ENCODE measurements at regions not wholly inside any gene's neighbourhood (a gene's known extent, or its start where the extent isn't known, plus 50 kb on each side); places are given as distances from the start of the nearest gene placed in this dataset.
A peak's percentile ranks its signal among the peaks of the same experiment; 100 is the strongest.

DNA sequence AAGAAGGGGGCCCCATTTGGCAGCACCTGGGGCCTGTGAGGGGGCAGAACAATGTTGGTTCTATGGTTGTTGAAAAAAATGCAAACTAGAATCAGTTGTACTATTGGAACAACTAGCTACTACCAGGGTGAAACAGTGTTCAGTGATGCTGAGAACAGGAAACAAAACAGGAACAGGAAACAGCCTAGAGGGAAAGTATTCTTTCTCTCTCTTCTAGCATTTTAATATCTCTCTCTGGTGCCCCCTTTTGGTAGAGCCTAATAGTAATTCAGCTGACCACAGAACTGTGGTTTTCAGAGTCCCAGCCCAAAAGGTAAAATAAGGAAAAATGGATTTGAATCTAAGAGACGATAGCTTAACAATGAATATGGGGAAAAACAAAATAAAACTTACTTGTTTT is 138.0 kb upstream of the KCNN2 start:
- DNase-seq (ENCODE audit: extremely low spot score): no peak
- TF ChIP-seq, protein P1, sequence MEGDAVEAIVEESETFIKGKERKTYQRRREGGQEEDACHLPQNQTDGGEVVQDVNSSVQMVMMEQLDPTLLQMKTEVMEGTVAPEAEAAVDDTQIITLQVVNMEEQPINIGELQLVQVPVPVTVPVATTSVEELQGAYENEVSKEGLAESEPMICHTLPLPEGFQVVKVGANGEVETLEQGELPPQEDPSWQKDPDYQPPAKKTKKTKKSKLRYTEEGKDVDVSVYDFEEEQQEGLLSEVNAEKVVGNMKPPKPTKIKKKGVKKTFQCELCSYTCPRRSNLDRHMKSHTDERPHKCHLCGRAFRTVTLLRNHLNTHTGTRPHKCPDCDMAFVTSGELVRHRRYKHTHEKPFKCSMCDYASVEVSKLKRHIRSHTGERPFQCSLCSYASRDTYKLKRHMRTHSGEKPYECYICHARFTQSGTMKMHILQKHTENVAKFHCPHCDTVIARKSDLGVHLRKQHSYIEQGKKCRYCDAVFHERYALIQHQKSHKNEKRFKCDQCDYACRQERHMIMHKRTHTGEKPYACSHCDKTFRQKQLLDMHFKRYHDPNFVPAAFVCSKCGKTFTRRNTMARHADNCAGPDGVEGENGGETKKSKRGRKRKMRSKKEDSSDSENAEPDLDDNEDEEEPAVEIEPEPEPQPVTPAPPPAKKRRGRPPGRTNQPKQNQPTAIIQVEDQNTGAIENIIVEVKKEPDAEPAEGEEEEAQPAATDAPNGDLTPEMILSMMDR (IDR thresholded peaks at IDR 0.05; ENCODE audit: control extremely low read depth, extremely low read depth, low read depth, missing control alignments): peak; percentile 36
- ChIA-PET POLR2A (no interaction called here), CTCF (interaction anchor here (0.7 to 2.0 kb wide), 6 partner anchors 10 to 32 kb away, joined by 3 to 5 read pairs (median 3); no protein-coding TSS in a partner anchor)

DNA sequence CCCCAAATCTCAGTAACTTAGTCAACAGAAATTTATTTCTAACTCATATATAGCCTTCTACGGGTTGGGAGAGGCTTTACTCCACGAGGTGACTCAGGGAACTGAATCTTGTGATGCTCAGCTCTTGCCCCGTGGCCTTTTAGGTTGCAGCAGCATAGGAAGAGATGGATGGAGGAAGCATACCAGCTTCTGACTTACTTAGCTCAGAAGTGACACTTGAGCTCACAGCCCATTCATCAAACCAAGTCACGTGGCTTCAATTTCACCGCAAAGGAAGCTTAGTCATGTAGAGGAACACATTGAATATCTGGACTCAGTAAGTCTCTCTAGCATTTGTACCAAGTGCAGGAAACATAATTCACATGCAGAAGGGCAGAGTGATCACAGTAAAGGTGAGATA is 124.1 kb upstream of the KCNN2 start:
- POLR2A ChIA-PET: no interaction called here
- CTCF ChIA-PET: interaction anchor here (1.2 kb wide), 1 partner anchor 15 kb away, joined by 3 read pairs; no protein-coding TSS in a partner anchor
- TF ChIP-seq, protein P1 (IDR thresholded peaks at IDR 0.05; ENCODE audit: control extremely low read depth, extremely low read depth, low read depth, missing control alignments): no peak
- DNase-seq (ENCODE audit: extremely low spot score): no peak

DNA sequence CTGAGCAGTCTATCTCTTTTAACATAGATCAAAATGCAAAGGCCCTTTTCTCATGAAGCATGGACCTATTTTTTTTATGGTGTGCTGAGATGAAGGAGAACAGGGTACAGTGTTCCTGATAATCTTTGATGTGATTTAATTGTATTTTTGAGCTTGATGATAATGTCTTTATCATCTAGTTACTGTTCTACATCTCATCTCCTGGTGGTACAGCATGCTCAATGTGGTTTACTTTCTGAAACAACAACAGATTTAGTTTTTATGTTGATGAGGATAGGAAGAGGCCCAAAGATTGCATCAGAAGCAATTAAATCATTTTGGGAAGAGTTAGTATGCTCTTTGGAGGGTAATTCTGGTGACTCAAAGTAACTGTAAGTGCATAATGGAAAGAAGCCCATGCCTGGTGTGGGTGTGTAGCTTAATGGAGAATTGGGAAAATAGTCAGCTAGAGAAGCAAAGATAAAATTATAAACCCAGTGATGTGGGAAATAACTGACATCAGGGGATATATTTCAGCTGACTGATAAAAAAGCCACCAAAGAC is 123.0 kb upstream of the KCNN2 start:
- CTCF ChIA-PET: interaction anchor here (1.3 to 1.4 kb wide), 2 partner anchors 13 to 18 kb away, joined by 3 read pairs; no protein-coding TSS in a partner anchor
- POLR2A ChIA-PET: no interaction called here
- no peak for DNase-seq (ENCODE audit: extremely low spot score)

DNA sequence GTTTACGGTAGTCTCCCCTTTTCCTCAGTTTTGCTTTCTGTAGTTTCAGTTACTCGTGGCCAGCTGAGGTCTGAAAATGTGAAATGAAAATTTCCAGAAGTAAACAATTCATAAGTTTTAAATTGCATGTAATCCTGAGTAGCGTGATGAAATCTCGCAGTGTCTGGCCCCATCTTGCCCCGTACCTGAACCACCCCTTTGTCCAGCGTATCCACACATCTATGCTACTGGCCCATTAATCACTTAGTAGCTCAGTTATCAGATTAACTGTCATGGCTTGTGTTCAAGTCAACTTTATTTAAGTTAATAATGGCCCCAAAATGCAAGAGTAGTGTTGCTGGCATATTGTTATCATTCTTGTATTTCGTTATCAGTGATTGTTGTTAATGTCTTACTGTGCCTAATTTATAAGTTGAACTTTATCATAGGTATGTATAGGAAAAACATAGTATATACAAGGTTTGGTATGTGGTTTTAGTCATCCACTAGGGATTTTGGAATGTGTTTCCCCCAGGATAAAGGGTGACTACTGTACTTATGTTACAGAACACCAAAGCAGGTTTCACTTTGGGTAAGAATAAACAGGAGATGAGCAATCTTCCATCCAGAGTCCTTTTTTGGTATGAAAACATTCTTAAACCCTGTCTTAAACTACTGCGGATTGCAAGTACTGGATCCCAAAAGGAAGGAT is 118.4 kb upstream of the KCNN2 start:
- CTCF ChIA-PET: no interaction called here
- POLR2A ChIA-PET: no interaction called here
- TF ChIP-seq, protein P1 (IDR thresholded peaks at IDR 0.05; ENCODE audit: control extremely low read depth, extremely low read depth, low read depth, missing control alignments): no peak
- no peak for DNase-seq (ENCODE audit: extremely low spot score)

More for the DNA sequence above, 123.0 kb upstream of the KCNN2 start:
- TF ChIP-seq, protein P1 (IDR thresholded peaks at IDR 0.05; ENCODE audit: control extremely low read depth, extremely low read depth, low read depth, missing control alignments): no peak

DNA sequence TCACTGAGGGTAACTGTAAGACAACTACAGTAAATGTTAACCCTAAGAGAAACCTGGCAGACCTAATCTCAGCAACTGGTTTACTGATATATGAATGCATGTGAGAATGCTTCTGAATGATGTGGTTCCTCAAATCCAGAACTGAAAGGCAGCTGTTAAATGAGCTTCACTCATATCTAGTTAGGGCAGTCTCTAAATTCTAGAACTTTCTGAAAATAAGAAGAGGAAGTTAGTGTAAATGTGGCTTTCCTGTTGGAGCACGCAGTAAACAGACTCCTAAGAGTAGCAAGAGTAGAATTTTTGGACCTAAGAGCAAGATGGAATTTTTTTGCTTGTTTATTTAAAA is 117.9 kb upstream of the KCNN2 start:
- no peak for DNase-seq (ENCODE audit: extremely low spot score)
- ChIA-PET POLR2A (no interaction called here), CTCF (no interaction called here)
- TF ChIP-seq, protein P1 (IDR thresholded peaks at IDR 0.05; ENCODE audit: control extremely low read depth, extremely low read depth, low read depth, missing control alignments): no peak

DNA sequence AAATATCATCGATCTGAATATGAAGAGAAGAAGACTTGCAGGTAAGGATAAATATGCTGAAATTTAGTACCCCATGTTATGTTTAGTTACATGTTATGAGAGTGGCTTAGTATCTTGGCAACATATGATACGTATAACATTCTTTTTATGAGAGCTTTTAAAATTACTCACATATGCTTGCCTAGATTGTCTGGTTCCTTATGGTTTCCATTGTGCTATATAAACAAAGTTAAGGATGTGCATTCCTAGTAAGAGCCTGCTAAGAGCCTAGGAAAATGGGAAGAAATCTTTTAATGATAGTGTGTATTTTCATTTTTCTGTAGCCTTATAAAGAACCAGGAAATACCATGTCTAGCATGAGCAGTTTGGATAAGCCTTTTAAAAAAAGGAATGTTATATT is 112.0 kb upstream of the KCNN2 start:
- TF ChIP-seq, protein P1 (IDR thresholded peaks at IDR 0.05; ENCODE audit: control extremely low read depth, extremely low read depth, low read depth, missing control alignments): no peak
- no peak for DNase-seq (ENCODE audit: extremely low spot score)
- ChIA-PET POLR2A (no interaction called here), CTCF (interaction anchor here (0.9 to 1.3 kb wide), 4 partner anchors 9 to 19 kb away, joined by 3 to 4 read pairs (median 4); no protein-coding TSS in a partner anchor)

Measured in GM10248 (cell line).